ENCODE measurements at regions not wholly inside any gene's neighbourhood (a gene's known extent, or its start where the extent isn't known, plus 50 kb on each side); places are given as distances from the start of the nearest gene placed in this dataset.
"Not testable (repeated sequence)": the region's sequence is repeated elsewhere in the genome, so short reads cannot be mapped to it uniquely, and the experiment has no call there.

DNA sequence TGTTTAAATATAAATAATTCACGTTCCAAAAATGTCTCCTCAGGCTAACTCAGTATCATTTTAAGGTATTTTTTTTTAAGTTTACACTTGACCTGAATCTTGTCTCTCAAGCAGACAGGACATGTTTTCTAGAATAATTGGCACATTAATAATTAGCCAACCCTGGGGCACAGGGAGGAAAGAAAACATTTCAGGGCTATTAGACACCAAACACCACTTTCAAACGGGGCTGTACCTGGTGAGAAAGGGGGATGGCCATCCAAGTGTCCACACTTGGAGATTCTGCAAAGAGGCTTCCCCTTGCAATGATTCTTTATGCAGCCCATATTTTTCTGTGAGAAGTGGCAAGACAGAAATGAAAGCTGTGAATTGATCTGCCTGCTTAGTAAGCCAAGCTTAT is 560.8 kb downstream of the CD109 start:
- H3K36me3 ChIP-seq (ENCODE audit: insufficient read depth, low read length): no peaks in the 10 kb centered on the region
- no peaks in the 10 kb centered on the region for H3K9me3 ChIP-seq (ENCODE audit: low read length)
- no peaks in the 10 kb centered on the region for H3K27me3 ChIP-seq (ENCODE audit: insufficient read depth, low read length)
- H3K4me3 ChIP-seq (ENCODE audit: low read length): no peak overlapping the region
- H3K4me1 ChIP-seq (ENCODE audit: insufficient read depth, low read length): no peaks in the 10 kb centered on the region
- no peak overlapping the region for H2AFZ ChIP-seq (ENCODE audit: low read depth, low read length)

DNA sequence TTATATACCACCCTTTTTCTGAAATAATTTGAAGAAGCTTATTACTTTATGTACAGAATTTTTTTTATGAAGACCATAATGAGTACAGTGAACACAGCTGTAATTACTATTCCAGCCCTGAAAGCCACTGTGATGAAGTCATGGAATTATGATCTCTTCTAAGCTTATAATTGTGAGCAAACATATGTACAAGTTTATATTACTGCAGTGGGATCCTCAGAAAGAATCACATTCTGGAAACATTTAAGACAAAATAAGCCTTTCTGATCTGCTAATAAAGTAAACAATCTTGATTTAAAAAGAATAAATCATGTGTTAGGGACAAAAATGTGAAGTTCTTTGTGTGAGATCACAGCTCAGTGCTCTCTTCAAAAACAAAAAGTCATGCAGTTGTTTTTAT is 560.4 kb downstream of the CD109 start:
- H3K4me3 ChIP-seq (ENCODE audit: low read length): no peak overlapping the region
- no peaks in the 10 kb centered on the region for H3K9me3 ChIP-seq (ENCODE audit: low read length)
- H2AFZ ChIP-seq (ENCODE audit: low read depth, low read length): no peak overlapping the region
- no peaks in the 10 kb centered on the region for H3K27me3 ChIP-seq (ENCODE audit: insufficient read depth, low read length)
- H3K36me3 ChIP-seq (ENCODE audit: insufficient read depth, low read length): no peaks in the 10 kb centered on the region
- H3K4me1 ChIP-seq (ENCODE audit: insufficient read depth, low read length): no peaks in the 10 kb centered on the region

DNA sequence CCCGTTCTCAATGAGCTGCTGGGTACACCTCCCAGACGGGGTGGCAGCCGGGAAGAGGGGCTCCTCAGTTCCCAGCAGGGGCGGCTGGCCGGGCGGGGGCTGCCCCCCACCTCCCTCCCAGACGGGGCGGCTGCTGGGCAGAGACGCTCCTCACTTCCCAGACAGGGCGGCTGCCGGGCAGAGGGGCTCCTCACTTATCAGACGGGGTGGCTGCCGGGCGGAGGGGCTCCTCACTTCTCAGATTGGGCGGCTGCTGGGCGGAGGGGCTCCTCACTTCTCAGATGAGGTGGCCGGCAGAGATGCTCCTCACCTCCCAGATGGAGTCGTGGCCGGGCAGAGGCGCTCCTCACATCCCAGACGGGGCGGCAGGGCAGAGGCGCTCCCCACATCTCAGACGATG is 559.0 kb downstream of the CD109 start:
- H3K4me1 ChIP-seq (ENCODE audit: insufficient read depth, low read length); H3K36me3 ChIP-seq (ENCODE audit: insufficient read depth, low read length); H3K9me3 ChIP-seq (ENCODE audit: low read length); H2AFZ ChIP-seq (ENCODE audit: low read depth, low read length); H3K27me3 ChIP-seq (ENCODE audit: insufficient read depth, low read length); H3K4me3 ChIP-seq (ENCODE audit: low read length): not testable (repeated sequence)

DNA sequence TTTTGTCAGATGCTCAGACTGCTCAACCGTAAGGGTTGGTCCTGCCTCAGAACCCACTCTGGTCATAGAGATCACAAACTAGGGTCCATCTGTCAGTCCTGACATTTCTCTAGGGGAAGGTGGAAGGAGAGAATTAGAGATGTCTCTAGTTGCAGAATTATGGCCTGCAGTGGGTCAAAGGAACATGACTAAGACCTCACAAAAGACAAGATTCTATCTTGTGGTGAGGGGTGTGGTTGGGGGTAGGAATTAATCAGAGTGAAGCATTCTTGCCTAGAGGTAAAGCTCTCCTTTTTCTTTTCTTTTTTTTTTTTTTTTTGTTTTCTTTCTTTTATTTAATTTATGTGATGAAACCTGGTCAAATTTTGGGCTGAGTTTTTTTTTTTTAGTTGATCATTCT is 558.1 kb downstream of the CD109 start:
- not testable (repeated sequence) for H2AFZ ChIP-seq (ENCODE audit: low read depth, low read length); H3K36me3 ChIP-seq (ENCODE audit: insufficient read depth, low read length); H3K27me3 ChIP-seq (ENCODE audit: insufficient read depth, low read length); H3K4me1 ChIP-seq (ENCODE audit: insufficient read depth, low read length); H3K4me3 ChIP-seq (ENCODE audit: low read length); H3K9me3 ChIP-seq (ENCODE audit: low read length)

DNA sequence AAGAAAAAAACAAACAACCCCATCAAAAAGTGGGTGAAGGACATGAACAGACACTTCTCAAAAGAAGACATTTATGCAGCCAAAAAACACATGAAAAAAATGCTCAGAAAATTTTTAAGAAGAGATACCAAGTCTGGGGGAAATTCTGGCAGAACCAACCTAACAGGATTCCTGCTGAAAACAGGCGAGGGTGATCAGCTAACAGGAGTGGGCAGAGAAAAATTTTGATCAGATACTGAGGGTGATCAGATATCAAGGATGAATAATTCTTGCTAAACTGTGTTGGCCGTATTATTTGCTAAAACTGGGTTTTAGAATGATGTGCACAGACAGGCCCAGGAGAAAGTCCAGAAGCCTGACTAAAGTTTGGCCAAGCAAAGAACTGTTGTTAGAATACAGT is 557.3 kb downstream of the CD109 start:
- H2AFZ ChIP-seq (ENCODE audit: low read depth, low read length): no peak overlapping the region
- no peak overlapping the region for H3K4me3 ChIP-seq (ENCODE audit: low read length)
- H3K4me1 ChIP-seq (ENCODE audit: insufficient read depth, low read length): no peaks in the 10 kb centered on the region
- H3K36me3 ChIP-seq (ENCODE audit: insufficient read depth, low read length): no peaks in the 10 kb centered on the region
- H3K27me3 ChIP-seq (ENCODE audit: insufficient read depth, low read length): no peaks in the 10 kb centered on the region
- H3K9me3 ChIP-seq (ENCODE audit: low read length): no peaks in the 10 kb centered on the region

DNA sequence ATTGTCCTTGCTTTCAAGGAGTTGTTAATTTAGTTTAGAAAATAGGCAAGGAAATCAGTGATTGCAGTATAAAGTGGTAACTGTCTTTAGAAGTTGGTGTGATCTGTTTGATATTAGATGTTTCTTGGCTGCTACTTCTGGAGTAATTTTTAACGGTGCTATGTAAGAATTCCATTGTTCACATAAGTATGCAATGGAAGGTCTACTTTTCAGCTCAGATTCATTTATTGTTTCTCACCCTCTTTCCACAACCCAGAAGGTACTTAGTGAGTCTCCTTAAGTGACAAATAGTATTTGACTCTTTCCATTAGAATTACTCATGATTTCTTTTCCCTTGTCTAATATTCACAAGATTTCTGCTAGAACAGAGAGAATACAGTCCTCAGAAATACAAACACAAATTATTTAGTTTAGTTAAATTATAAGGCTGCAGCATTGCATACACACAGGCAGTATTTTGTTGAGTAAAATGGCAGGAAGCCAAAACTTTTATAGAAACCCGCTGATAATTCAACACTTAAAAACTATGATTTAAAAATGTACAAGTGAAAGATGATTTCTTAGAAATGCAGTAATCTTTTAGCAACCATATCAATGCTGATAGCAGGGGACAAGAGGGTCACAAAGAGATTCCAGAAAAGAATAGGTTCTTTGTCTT is 554.3 kb downstream of the CD109 start:
- Histone ChIP-seq H3K9me3 (ENCODE audit: low read length) (no peaks in the 10 kb centered on the region), H3K36me3 (ENCODE audit: insufficient read depth, low read length) (no peaks in the 10 kb centered on the region), H3K4me3 (ENCODE audit: low read length) (no peak overlapping the region), H2AFZ (ENCODE audit: low read depth, low read length) (no peak overlapping the region), H3K4me1 (ENCODE audit: insufficient read depth, low read length) (no peaks in the 10 kb centered on the region), H3K27me3 (ENCODE audit: insufficient read depth, low read length) (no peaks in the 10 kb centered on the region)

DNA sequence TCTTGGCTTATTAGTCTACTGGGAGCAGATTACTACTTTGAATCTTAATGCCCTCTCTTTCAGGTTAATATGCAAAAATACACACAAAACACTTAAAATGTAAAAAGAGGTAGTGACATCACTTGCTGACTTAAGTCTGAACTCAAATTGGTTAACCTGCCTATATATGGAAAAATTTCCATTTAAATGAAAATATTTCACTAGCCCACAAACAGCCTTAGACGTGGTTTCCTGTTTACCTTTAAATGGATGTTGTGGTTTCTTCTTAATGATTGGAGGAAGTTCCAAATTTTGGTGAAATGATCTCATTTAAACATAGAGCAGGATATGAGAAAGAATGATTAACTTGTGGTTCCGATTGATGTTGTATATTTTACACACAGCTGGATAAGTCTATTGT is 553.7 kb downstream of the CD109 start:
- Histone ChIP-seq H2AFZ (ENCODE audit: low read depth, low read length) (no peak overlapping the region), H3K36me3 (ENCODE audit: insufficient read depth, low read length) (no peaks in the 10 kb centered on the region), H3K27me3 (ENCODE audit: insufficient read depth, low read length) (no peaks in the 10 kb centered on the region), H3K4me1 (ENCODE audit: insufficient read depth, low read length) (no peaks in the 10 kb centered on the region), H3K9me3 (ENCODE audit: low read length) (no peaks in the 10 kb centered on the region), H3K4me3 (ENCODE audit: low read length) (no peak overlapping the region)

DNA sequence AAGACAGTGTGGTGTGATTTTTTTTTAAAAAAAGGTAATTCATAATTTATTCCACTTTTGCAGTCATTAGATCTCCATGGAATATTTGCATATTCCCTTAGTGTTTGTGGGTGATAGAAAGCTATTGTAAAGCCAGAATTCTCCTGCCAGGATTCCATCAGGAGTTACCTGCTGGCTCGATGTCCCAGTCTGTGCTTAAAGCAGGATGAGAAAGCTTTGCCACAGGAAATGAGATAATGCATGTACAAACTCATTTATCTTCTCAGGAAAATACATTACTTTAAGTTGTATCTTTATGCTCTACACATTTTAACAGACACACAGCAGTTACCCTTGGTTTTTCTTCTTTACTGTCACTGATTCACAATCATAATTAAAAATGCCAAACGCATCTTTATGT is 553.0 kb downstream of the CD109 start:
- no peaks in the 10 kb centered on the region for H3K4me1 ChIP-seq (ENCODE audit: insufficient read depth, low read length)
- no peak overlapping the region for H2AFZ ChIP-seq (ENCODE audit: low read depth, low read length)
- H3K27me3 ChIP-seq (ENCODE audit: insufficient read depth, low read length): no peaks in the 10 kb centered on the region
- H3K9me3 ChIP-seq (ENCODE audit: low read length): no peaks in the 10 kb centered on the region
- H3K4me3 ChIP-seq (ENCODE audit: low read length): no peak overlapping the region
- H3K36me3 ChIP-seq (ENCODE audit: insufficient read depth, low read length): no peaks in the 10 kb centered on the region

DNA sequence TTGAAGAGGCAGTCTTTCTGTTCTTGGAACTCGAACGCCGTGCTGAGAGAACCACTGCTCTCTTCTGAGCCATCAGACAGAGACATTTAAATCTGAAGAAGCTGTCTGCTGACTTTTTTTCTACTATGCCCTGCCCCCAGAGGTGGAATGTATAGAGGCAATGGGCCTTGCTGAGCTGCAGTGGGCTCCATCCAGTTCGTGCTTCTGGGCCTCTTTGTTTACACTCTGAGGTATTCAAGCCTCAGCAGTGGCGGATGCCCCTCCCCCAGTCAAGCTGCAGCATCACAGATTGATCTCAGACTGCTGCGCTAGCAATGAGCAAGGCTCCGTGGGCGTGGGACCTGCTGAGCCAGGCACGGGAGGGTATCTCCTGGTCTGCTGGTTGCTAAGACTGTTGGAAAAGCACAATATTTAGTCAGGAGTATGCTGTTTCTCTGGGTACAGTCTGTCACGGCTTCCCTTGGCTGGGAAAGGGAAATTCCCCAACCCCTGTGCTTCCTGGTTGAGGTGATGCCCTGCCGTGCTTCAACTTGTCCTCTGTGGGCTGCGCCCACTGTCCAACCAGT is 526.8 kb downstream of the CD109 start:
- Histone ChIP-seq H3K9me3 (ENCODE audit: low read length) (no peaks in the 10 kb centered on the region), H3K4me3 (ENCODE audit: low read length) (no peak overlapping the region), H2AFZ (ENCODE audit: low read depth, low read length) (no peak overlapping the region), H3K4me1 (ENCODE audit: insufficient read depth, low read length) (no peaks in the 10 kb centered on the region), H3K27me3 (ENCODE audit: insufficient read depth, low read length) (no peaks in the 10 kb centered on the region), H3K36me3 (ENCODE audit: insufficient read depth, low read length) (no peaks in the 10 kb centered on the region)

DNA sequence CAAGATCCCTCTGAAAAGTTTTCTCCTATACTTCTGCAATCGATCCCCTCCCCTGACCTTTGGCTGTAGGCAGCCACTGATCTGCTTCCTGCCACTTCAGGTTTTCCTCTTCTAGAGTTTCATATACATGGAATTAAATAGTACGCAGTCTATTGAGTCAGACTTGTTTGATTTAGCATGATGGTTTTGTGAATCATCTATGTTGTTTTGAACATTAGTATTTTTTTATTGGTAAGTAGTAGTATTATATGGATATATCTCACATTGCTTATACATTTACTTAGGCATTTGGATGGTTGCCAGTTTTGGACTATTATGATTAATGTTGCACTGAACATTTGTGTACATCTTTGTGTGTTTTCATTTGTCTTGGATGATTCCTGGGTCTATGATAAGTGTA is 518.0 kb downstream of the CD109 start:
- Histone ChIP-seq H3K4me3 (ENCODE audit: low read length) (no peak overlapping the region), H3K9me3 (ENCODE audit: low read length) (no peaks in the 10 kb centered on the region), H3K27me3 (ENCODE audit: insufficient read depth, low read length) (no peaks in the 10 kb centered on the region), H2AFZ (ENCODE audit: low read depth, low read length) (no peak overlapping the region), H3K36me3 (ENCODE audit: insufficient read depth, low read length) (no peaks in the 10 kb centered on the region), H3K4me1 (ENCODE audit: insufficient read depth, low read length) (no peaks in the 10 kb centered on the region)

DNA sequence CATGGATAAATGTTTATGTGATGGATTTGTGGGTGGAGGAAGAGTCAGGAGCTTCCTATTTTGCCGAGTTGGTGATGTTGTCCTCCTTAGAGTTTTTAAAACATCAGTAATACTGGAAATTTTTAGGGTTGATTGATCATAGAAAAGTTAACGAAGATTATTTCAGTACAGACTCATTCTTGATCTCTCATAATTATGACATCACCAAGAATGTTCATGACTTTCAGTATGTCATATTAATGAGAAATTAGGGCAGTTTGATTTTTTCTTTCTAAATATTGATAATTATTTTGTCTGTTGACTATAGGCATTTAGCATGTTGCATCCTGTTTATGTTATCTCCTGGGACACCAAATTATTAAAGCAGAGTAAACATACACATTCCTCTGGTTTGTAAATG is 512.2 kb downstream of the CD109 start:
- Histone ChIP-seq H3K4me3 (ENCODE audit: low read length) (no peak overlapping the region), H3K27me3 (ENCODE audit: insufficient read depth, low read length) (no peaks in the 10 kb centered on the region), H2AFZ (ENCODE audit: low read depth, low read length) (no peak overlapping the region), H3K9me3 (ENCODE audit: low read length) (no peaks in the 10 kb centered on the region), H3K36me3 (ENCODE audit: insufficient read depth, low read length) (no peaks in the 10 kb centered on the region), H3K4me1 (ENCODE audit: insufficient read depth, low read length) (no peaks in the 10 kb centered on the region)

DNA sequence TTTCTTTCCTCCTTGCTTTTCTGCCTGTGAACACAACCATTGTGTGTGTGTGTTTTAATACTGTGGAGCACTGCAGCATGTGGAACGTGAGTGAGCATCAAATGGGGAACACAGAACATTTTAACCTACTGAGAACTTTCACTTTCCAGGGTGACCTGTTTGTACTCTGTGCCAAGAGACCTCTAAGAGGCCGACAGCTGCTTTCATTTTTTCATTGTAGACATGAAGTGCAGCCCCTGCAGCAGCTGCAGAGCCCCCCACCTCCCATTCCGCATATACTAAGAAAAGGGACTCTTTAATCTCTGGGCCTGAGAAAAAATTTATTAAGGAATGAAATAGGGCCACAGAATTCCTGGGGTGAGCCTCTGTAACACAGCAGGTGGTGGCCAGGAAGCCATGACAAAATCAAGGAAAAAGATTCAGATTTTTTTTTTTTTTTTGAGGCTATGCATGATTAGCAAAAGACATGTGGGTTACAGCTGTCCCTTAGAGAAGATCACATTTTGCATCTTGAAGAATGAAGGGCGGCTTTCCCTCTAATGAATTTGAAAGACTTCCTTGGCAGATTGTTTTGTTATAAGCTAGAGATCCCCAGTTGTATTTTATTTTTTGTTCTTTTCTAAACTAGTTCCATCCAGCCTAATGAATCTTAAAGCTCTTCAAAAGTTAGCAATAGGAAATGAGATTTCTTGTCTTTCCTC is 503.4 kb downstream of the CD109 start:
- H3K4me3 ChIP-seq (ENCODE audit: low read length): no peak overlapping the region
- H3K9me3 ChIP-seq (ENCODE audit: low read length): no peaks in the 10 kb centered on the region
- H3K27me3 ChIP-seq (ENCODE audit: insufficient read depth, low read length): no peaks in the 10 kb centered on the region
- H2AFZ ChIP-seq (ENCODE audit: low read depth, low read length): no peak overlapping the region
- H3K4me1 ChIP-seq (ENCODE audit: insufficient read depth, low read length): peaks cover 4% of the 10 kb centered on the region
- H3K36me3 ChIP-seq (ENCODE audit: insufficient read depth, low read length): no peaks in the 10 kb centered on the region

DNA sequence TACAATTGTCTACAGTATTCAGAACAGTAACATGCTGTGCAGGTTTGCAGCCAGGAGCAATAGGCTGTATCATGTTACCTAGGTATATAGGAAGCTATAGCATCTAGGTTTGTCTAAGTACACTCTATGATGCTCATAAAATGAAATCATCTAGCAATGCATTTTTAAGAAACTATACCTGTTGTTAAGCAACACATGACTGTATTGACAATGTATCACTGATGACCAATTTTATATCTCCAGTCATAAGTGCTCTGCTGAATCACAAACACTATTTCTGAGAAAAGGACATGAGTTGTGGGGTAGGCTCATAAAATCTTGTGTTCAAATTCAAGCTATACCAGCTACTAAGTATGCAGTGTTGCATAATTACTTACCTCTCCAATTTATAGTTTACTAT is 501.3 kb downstream of the CD109 start:
- Histone ChIP-seq H3K9me3 (ENCODE audit: low read length) (no peaks in the 10 kb centered on the region), H2AFZ (ENCODE audit: low read depth, low read length) (no peak overlapping the region)

DNA sequence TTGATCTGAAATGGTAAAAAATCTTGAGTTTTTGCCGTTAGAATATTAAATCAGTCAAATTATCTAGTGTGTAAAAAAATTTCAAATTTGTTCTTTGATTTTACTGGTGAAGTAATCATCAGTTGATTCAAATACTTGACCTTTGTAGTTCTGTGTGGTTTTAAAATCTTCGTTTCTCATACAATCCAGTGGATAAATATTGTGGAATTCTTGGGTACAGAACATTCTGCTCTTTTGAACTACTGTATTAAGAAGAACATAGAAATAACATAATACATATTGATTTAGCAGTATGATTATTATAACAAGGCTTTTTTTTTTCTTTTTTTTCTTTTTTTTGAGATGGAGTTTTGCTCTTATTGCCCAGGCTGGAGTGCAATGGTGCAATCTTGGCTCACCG is 491.8 kb downstream of the CD109 start:
- Histone ChIP-seq H2AFZ (ENCODE audit: low read depth, low read length) (no peak overlapping the region), H3K36me3 (ENCODE audit: insufficient read depth, low read length) (no peaks in the 10 kb centered on the region), H3K9me3 (ENCODE audit: low read length) (no peaks in the 10 kb centered on the region), H3K4me1 (ENCODE audit: insufficient read depth, low read length) (no peaks in the 10 kb centered on the region), H3K27me3 (ENCODE audit: insufficient read depth, low read length) (no peaks in the 10 kb centered on the region), H3K4me3 (ENCODE audit: low read length) (no peak overlapping the region)

More for the DNA sequence above, 501.3 kb downstream of the CD109 start:
- Histone ChIP-seq H3K27me3 (ENCODE audit: insufficient read depth, low read length) (no peaks in the 10 kb centered on the region), H3K4me1 (ENCODE audit: insufficient read depth, low read length) (peaks cover 4% of the 10 kb centered on the region), H3K4me3 (ENCODE audit: low read length) (no peak overlapping the region), H3K36me3 (ENCODE audit: insufficient read depth, low read length) (no peaks in the 10 kb centered on the region)

Data from neuron (in vitro differentiated cells).